Neural cell (in vitro differentiated cells): ENCODE measurements at regions not wholly inside any gene's neighbourhood (a gene's known extent, or its start where the extent isn't known, plus 50 kb on each side); places are given as distances from the start of the nearest gene placed in this dataset.

Experiments
- EP300 ChIP-seq: fragments of 450-650 bp; conservative IDR thresholded peaks from 2 replicates; pipeline ENCODE4 v1.6.1; 2014; ENCODE audit warnings: antibody characterized with exemption, mild to moderate bottlenecking, moderate library complexity; ENCODE audit not compliant: poor library complexity, severe bottlenecking
- EZH2 ChIP-seq: fragments of 200-600, 300-800 bp; shearing (Covaris generic), sonication (generic); IDR thresholded peaks from 2 replicates; pipeline ENCODE4 v1.6.1; 2014; ENCODE audit warnings: antibody characterized with exemption, low read length, borderline replicate concordance, mild to moderate bottlenecking; ENCODE audit not compliant: insufficient read depth, poor library complexity, severe bottlenecking
- TF ChIP-seq, protein P1 (sequence below): fragments of 450-650 bp; IDR thresholded peaks from 2 replicates; pipeline ENCODE4 v1.5.1; 2014; ENCODE audit warnings: antibody characterized with exemption, mild to moderate bottlenecking, moderate library complexity; ENCODE audit not compliant: poor library complexity, severe bottlenecking

DNA sequence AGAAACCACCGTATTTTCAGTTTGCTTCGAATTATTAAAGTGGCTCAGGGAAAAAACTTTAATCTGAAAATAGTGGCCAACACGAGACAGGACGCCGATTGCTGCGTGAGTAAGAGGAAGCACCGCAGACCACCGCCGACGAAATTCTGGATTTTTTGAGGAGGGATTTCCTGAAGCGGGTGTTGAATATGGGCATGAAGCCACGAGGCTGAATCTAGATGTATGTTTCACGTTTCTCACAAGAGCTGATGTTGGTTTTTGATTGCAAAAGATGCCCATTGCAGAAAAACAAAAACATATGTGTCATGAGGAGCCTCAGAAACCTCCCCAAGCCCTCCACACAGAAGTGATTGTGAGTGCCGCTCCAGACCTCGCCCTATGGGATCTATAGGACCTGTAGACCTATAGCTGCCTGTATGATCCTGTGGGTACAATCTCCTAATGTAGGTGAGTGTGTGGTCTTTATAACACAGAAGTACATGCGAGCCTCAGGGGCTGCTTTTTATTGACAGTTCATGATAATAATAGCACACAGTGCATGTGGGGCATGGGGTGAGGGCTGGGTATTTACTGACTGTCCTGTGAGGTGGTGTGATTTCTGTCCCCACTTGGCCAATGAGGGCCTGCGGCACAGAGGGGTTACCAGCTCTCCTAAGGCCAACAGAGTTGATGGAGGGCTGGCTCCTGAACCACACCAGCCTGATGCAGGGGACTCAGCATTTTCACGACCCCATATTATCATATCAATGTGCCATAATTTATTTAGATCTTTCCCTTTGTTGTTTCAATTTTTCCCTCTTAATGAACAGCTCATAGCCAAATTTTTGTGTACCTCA, 243.9 kb downstream of the DLL1 start:
- TF ChIP-seq, protein P1, sequence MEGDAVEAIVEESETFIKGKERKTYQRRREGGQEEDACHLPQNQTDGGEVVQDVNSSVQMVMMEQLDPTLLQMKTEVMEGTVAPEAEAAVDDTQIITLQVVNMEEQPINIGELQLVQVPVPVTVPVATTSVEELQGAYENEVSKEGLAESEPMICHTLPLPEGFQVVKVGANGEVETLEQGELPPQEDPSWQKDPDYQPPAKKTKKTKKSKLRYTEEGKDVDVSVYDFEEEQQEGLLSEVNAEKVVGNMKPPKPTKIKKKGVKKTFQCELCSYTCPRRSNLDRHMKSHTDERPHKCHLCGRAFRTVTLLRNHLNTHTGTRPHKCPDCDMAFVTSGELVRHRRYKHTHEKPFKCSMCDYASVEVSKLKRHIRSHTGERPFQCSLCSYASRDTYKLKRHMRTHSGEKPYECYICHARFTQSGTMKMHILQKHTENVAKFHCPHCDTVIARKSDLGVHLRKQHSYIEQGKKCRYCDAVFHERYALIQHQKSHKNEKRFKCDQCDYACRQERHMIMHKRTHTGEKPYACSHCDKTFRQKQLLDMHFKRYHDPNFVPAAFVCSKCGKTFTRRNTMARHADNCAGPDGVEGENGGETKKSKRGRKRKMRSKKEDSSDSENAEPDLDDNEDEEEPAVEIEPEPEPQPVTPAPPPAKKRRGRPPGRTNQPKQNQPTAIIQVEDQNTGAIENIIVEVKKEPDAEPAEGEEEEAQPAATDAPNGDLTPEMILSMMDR = no peak
- TF ChIP-seq EP300 = no peak
- TF ChIP-seq EZH2 = no peak
